ENCODE measurements at regions not wholly inside any gene's neighbourhood (a gene's known extent, or its start where the extent isn't known, plus 50 kb on each side); places are given as distances from the start of the nearest gene placed in this dataset.

DNA sequence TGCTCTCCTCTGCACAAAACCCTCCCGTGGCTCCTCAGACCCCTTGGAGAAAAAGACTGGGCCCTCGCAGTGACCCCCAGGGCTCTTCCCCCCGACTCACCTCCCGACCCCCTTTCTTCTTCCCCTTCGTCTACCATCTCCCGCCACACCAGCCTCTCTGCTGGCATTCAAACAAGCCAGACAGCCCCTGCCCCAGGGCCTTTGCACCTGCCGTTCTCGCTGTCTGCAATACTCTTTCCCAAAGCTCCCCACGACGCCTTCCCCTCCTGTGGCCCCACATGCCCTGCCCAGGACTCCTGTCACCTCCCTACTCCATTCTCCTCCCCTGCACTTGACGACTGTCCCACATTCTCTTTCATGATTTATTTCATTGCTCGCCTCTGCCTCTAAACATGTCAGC, 115.7 kb downstream of the PHETA1 start:
- H3K27me3 ChIP-seq (ENCODE audit: control insufficient read depth in 3 of 3, insufficient read depth in 3 of 3, low read length in 2 of 3): peaks cover 7 to 9% (median 8%) of the 10 kb centered on the region in 3 donors

DNA sequence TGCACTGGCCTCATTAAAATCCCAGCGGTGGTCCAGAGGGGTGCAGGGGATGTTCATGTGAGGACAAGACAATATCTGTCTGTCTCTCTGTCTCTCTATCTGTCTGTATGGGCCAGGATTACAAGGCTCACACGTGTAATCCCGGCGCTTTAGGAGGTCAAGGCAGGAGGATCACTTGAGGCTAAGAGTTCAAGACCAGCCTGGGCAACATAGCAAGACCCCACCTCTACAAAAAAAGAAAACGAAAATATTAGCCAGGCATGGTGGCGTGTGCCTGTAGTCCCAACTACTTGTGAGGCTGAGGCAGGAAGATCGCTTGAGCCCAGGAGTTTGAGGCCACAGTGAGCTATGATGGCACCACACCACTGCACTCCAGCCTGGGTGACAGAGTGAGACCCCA, 117.1 kb downstream of the PHETA1 start:
- no peak overlapping the region for H3K4me3 ChIP-seq
- peaks cover 0 to 5% (median 0%) of the 10 kb centered on the region in 4 donors for H3K9me3 ChIP-seq (ENCODE audit: control insufficient read depth in 4 of 4, insufficient read depth in 3 of 4, low read length in 3 of 4)
- TF ChIP-seq, protein P1, sequence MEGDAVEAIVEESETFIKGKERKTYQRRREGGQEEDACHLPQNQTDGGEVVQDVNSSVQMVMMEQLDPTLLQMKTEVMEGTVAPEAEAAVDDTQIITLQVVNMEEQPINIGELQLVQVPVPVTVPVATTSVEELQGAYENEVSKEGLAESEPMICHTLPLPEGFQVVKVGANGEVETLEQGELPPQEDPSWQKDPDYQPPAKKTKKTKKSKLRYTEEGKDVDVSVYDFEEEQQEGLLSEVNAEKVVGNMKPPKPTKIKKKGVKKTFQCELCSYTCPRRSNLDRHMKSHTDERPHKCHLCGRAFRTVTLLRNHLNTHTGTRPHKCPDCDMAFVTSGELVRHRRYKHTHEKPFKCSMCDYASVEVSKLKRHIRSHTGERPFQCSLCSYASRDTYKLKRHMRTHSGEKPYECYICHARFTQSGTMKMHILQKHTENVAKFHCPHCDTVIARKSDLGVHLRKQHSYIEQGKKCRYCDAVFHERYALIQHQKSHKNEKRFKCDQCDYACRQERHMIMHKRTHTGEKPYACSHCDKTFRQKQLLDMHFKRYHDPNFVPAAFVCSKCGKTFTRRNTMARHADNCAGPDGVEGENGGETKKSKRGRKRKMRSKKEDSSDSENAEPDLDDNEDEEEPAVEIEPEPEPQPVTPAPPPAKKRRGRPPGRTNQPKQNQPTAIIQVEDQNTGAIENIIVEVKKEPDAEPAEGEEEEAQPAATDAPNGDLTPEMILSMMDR (IDR thresholded peaks at IDR 0.05; ENCODE audit: control extremely low read depth, extremely low read depth): no peak
- no peak for DNase-seq
- no peak overlapping the region for H3K27ac ChIP-seq (ENCODE audit: low read depth in 1 of 2, low read length in 1 of 2)
- no peak for ATAC-seq (ENCODE audit: insufficient read depth, low FRiP score)
- no peak overlapping the region for H3K9ac ChIP-seq (ENCODE audit: insufficient read depth in 1 of 2, low read length in 2 of 2)
- H3K36me3 ChIP-seq (ENCODE audit: control insufficient read depth in 4 of 4, insufficient read depth in 4 of 4, low read length in 4 of 4): no peaks in the 10 kb centered on the region
- H3K4me1 ChIP-seq (ENCODE audit: control insufficient read depth in 5 of 5, insufficient read depth in 5 of 5, low read length in 5 of 5): peaks cover 0 to 2% (median 0%) of the 10 kb centered on the region in 5 donors
- H3K27me3 ChIP-seq (ENCODE audit: control insufficient read depth in 3 of 3, insufficient read depth in 3 of 3, low read length in 2 of 3): peaks cover 6 to 9% (median 8%) of the 10 kb centered on the region in 3 donors
- 89 to 97% methylated on average over 7 of the region's 7 CpGs for WGBS, 2 donors

More for the DNA sequence above, 115.7 kb downstream of the PHETA1 start:
- Histone ChIP-seq H3K4me1 (ENCODE audit: control insufficient read depth in 5 of 5, insufficient read depth in 5 of 5, low read length in 5 of 5) (peaks cover 0 to 2% (median 0%) of the 10 kb centered on the region in 5 donors), H3K36me3 (ENCODE audit: control insufficient read depth in 4 of 4, insufficient read depth in 4 of 4, low read length in 4 of 4) (no peaks in the 10 kb centered on the region), H3K9ac (ENCODE audit: insufficient read depth in 1 of 2, low read length in 2 of 2) (no peak overlapping the region), H3K27ac (ENCODE audit: low read depth in 1 of 2, low read length in 1 of 2) (no peak overlapping the region), H3K4me3 (no peak overlapping the region), H3K9me3 (ENCODE audit: control insufficient read depth in 4 of 4, insufficient read depth in 3 of 4, low read length in 3 of 4) (peaks cover 0 to 5% (median 0%) of the 10 kb centered on the region in 4 donors)
- TF ChIP-seq, protein P1 (IDR thresholded peaks at IDR 0.05; ENCODE audit: control extremely low read depth, extremely low read depth): no peak
- WGBS, 2 donors: 86 to 87% methylated on average over 12 of the region's 12 CpGs
- DNase-seq: no peak
- no peak for ATAC-seq (ENCODE audit: insufficient read depth, low FRiP score)

DNA sequence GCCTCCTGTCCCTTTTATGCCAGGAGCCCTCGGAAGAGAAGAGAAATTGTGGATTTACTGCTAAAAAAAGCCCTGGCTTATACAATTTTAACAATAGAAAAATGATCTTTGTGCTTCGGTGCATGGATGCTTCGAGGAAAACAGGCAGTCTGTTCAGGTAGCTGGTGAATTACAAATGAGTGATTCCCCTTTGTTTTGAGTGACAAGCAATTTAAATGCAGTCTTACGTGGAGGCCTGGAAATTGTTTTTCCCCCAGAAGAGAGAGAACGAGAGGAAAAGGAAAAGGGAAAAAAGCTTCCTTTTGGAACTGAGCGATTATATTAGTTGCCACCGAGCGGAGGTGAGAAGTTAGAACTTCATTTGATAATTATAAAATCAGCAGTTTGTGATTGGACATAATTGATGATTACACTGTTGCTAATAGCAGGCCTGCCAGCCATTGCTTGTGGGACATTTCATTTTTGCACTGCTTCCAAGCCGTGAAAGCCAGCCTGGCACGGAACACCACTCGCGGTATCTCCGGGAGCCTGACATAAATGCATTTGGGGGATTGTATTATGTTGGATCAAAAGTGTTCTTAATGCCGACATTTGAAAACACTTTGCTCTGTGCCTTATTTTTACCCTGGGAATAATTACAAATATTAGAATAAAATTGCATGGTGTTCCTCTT, 117.7 kb downstream of the PHETA1 start:
- DNase-seq: no peak
- Histone ChIP-seq H3K36me3 (ENCODE audit: control insufficient read depth in 4 of 4, insufficient read depth in 4 of 4, low read length in 4 of 4) (no peaks in the 10 kb centered on the region), H3K9me3 (ENCODE audit: control insufficient read depth in 4 of 4, insufficient read depth in 3 of 4, low read length in 3 of 4) (peaks cover 0 to 7% (median 0%) of the 10 kb centered on the region in 4 donors), H3K4me1 (ENCODE audit: control insufficient read depth in 5 of 5, insufficient read depth in 5 of 5, low read length in 5 of 5) (peaks cover 0 to 2% (median 0%) of the 10 kb centered on the region in 5 donors), H3K27ac (ENCODE audit: low read depth in 1 of 2, low read length in 1 of 2) (no peak overlapping the region), H3K27me3 (ENCODE audit: control insufficient read depth in 3 of 3, insufficient read depth in 3 of 3, low read length in 2 of 3) (peaks cover 5 to 10% (median 6%) of the 10 kb centered on the region in 3 donors), H3K9ac (ENCODE audit: insufficient read depth in 1 of 2, low read length in 2 of 2) (no peak overlapping the region), H3K4me3 (no peak overlapping the region)
- WGBS, 2 donors: 76 to 83% methylated on average over 14 of the region's 14 CpGs
- ATAC-seq (ENCODE audit: insufficient read depth, low FRiP score): no peak
- TF ChIP-seq, protein P1 (IDR thresholded peaks at IDR 0.05; ENCODE audit: control extremely low read depth, extremely low read depth): no peak

All from lung (tissue), 11 donors.